H1 (cell line): ENCODE measurements at regions not wholly inside any gene's neighbourhood (a gene's known extent, or its start where the extent isn't known, plus 50 kb on each side); places are given as distances from the start of the nearest gene placed in this dataset.
"Not testable (repeated sequence)": the region's sequence is repeated elsewhere in the genome, so short reads cannot be mapped to it uniquely, and the experiment has no call there.

ENCODE experiments used
- CTCF ChIA-PET: fragments of 300-600 bp; sonication (Branson Sonifier 250); formaldehyde crosslinking; loops from one replicate; lab custom pipeline; 2021; ENCODE audit not compliant: partially characterized antibody; lab: Charles Lee
- POLR2A ChIA-PET: fragments of 300-600 bp; sonication (Branson Sonifier 250); formaldehyde crosslinking; loops from one replicate; lab custom pipeline; 2021; ENCODE audit warnings: inconsistent platforms; ENCODE audit not compliant: partially characterized antibody; lab: Charles Lee
- DNase-seq, 2 experiments: peaks; one replicate each; pipeline versions ENCODE4 v3.0.0 to v3.0.0-alpha.2; 2010 to 2022; ENCODE audit warnings: low spot score in 2 of 2, low read depth in 1 of 2, mixed read lengths in 1 of 2
- FAIRE-seq: peaks from 2 replicates; lab custom pipeline; 2011; peaks lifted over from hg19 to GRCh38; lab: Jason Lieb, UNC
- H2AFZ ChIP-seq: 2 replicates; pipeline ENCODE4 v1.8.1; 2012; ENCODE audit warnings: low read length, inconsistent platforms
- H2AK5ac ChIP-seq: 2 replicates; pipeline ENCODE4 v1.6.1; 2013; ENCODE audit warnings: low read depth, low read length
- H2BK120ac ChIP-seq: replicated peaks from 2 replicates; pipeline ENCODE3; 2013; ENCODE audit warnings: low read depth, low read length, inconsistent platforms
- H2BK12ac ChIP-seq: 2 replicates; pipeline ENCODE4 v1.6.1; 2013; ENCODE audit warnings: low read depth, low read length
- H2BK15ac ChIP-seq: 2 replicates; pipeline ENCODE4 v1.6.1; 2013; ENCODE audit warnings: low read length
- H2BK20ac ChIP-seq: 2 replicates; pipeline ENCODE4 v1.6.1; 2013; ENCODE audit warnings: low read length
- H2BK5ac ChIP-seq: 2 replicates; pipeline ENCODE4 v1.6.1; 2013; ENCODE audit warnings: low read depth, low read length
- H3K14ac ChIP-seq: 2 replicates; pipeline ENCODE4 v1.6.1; 2013; ENCODE audit warnings: inconsistent platforms; ENCODE audit not compliant: insufficient read length
- H3K18ac ChIP-seq: 2 replicates; pipeline ENCODE4 v1.6.1; 2013; ENCODE audit warnings: low read length; ENCODE audit errors: extremely low read depth
- H3K23ac ChIP-seq: 2 replicates; pipeline ENCODE4 v1.6.1; 2013; ENCODE audit warnings: inconsistent platforms; ENCODE audit not compliant: insufficient read length
- H3K23me2 ChIP-seq: 2 replicates; pipeline ENCODE4 v1.6.1; 2013; ENCODE audit warnings: low read depth, low read length
- H3K27ac ChIP-seq: 2 replicates; pipeline ENCODE4 v1.6.1; 2011; ENCODE audit warnings: low read depth, low read length, inconsistent platforms
- H3K27me3 ChIP-seq, 4 experiments: replicated peaks in 1 of 4; 1 replicate in 1 of 4; 2 replicates in 3 of 4; pipeline versions ENCODE4 v1.6.1 to v1.8.1; 2011 to 2013; ENCODE audit warnings: low read length in 3 of 4, mild to moderate bottlenecking in 3 of 4, inconsistent platforms in 2 of 4, mixed read lengths in 2 of 4, moderate library complexity in 1 of 4; ENCODE audit not compliant: control insufficient read depth in 3 of 4, insufficient read depth in 3 of 4; ENCODE audit errors: extremely low read depth in 1 of 4
- H3K36me3 ChIP-seq, 4 experiments: 2 replicates each; pipeline versions ENCODE4 v1.6.1 to v1.8.1; 2011 to 2013; ENCODE audit warnings: mild to moderate bottlenecking in 4 of 4, low read length in 3 of 4, moderate library complexity in 2 of 4, control low read depth in 1 of 4, inconsistent platforms in 1 of 4; ENCODE audit not compliant: insufficient read depth in 4 of 4, control insufficient read depth in 2 of 4
- H3K4ac ChIP-seq: replicated peaks from 2 replicates; pipeline ENCODE3; 2013; ENCODE audit warnings: low read length, low read depth, mixed read lengths, inconsistent platforms; ENCODE audit not compliant: insufficient read length
- H3K4me1 ChIP-seq, 4 experiments: replicated peaks in 1 of 4; 1 replicate in 1 of 4; 2 replicates in 3 of 4; pipeline versions ENCODE4 v1.6.1 to v1.8.1; 2011 to 2013; ENCODE audit warnings: low read length in 3 of 4, inconsistent platforms in 2 of 4, mixed read lengths in 1 of 4; ENCODE audit not compliant: insufficient read depth in 4 of 4, control insufficient read depth in 3 of 4
- H3K4me2 ChIP-seq, 2 experiments: 2 replicates each; pipeline versions ENCODE4 v1.6.1 to v1.8.1; 2011 to 2013; ENCODE audit warnings: low read depth in 2 of 2, low read length in 2 of 2, control low read depth in 1 of 2, inconsistent platforms in 1 of 2, mild to moderate bottlenecking in 1 of 2; ENCODE audit not compliant: insufficient read depth in 1 of 2
- H3K4me3 ChIP-seq, 4 experiments: fragments of 200-600, 300-600 bp in 1 of 4; sonication (generic), shearing (Covaris generic), sonication (Bioruptor Twin) in 1 of 4; 2 replicates each; pipeline versions ENCODE4 v1.5.1 to v1.8.1; 2011 to 2016; ENCODE audit warnings: low read length in 4 of 4, low read depth in 3 of 4, control low read depth in 2 of 4, inconsistent platforms in 2 of 4, mild to moderate bottlenecking in 2 of 4, mixed read lengths in 1 of 4, moderate library complexity in 1 of 4; ENCODE audit not compliant: insufficient read depth in 2 of 4; ENCODE audit errors: extremely low read depth in 1 of 4
- H3K56ac ChIP-seq: replicated peaks from 2 replicates; pipeline ENCODE3; 2013; ENCODE audit warnings: low read depth, mild to moderate bottlenecking, mixed read lengths, low read length, inconsistent platforms; ENCODE audit not compliant: insufficient read length
- H3K79me1 ChIP-seq: 2 replicates; pipeline ENCODE4 v1.6.1; 2013; ENCODE audit warnings: low read depth, low read length, control low read depth
- H3K79me2 ChIP-seq, 2 experiments: 2 replicates each; pipeline versions ENCODE4 v1.6.1 to v1.8.1; 2012 to 2013; ENCODE audit warnings: low read length in 2 of 2, mild to moderate bottlenecking in 2 of 2, inconsistent platforms in 1 of 2; ENCODE audit not compliant: insufficient read depth in 2 of 2, control insufficient read depth in 1 of 2
- H3K9ac ChIP-seq, 4 experiments: replicated peaks in 1 of 4; 1 replicate in 1 of 4; 2 replicates in 3 of 4; pipeline versions ENCODE4 v1.6.1 to v1.8.1; 2011 to 2013; ENCODE audit warnings: low read depth in 3 of 4, low read length in 3 of 4, control low read depth in 2 of 4, mild to moderate bottlenecking in 2 of 4, moderate library complexity in 2 of 4, inconsistent platforms in 1 of 4; ENCODE audit errors: extremely low read depth in 1 of 4
- H3K9me3 ChIP-seq, 2 experiments: 2 replicates each; pipeline versions ENCODE4 v1.6.1 to v1.8.1; 2012 to 2013; ENCODE audit warnings: mild to moderate bottlenecking in 2 of 2, moderate library complexity in 2 of 2, control low read depth in 1 of 2, inconsistent platforms in 1 of 2, low read depth in 1 of 2, low read length in 1 of 2, mixed read lengths in 1 of 2; ENCODE audit not compliant: insufficient read depth in 2 of 2
- H4K20me1 ChIP-seq, 2 experiments: replicated peaks in 1 of 2; 2 replicates each; pipeline versions ENCODE3 to v1.8.1; 2011 to 2013; ENCODE audit warnings: inconsistent platforms in 2 of 2, low read length in 2 of 2, mild to moderate bottlenecking in 1 of 2; ENCODE audit not compliant: insufficient read depth in 2 of 2, control insufficient read depth in 1 of 2
- H4K5ac ChIP-seq: 2 replicates; pipeline ENCODE4 v1.6.1; 2013; ENCODE audit warnings: low read length, low read depth, mixed read lengths, inconsistent platforms; ENCODE audit not compliant: insufficient read length
- H4K8ac ChIP-seq: 2 replicates; pipeline ENCODE4 v1.8.0; 2013; ENCODE audit warnings: mild to moderate bottlenecking, moderate library complexity, low read length, inconsistent platforms; ENCODE audit not compliant: insufficient read depth; ENCODE audit errors: extremely low read depth
- H4K91ac ChIP-seq: replicated peaks from 2 replicates; pipeline ENCODE3; 2013; ENCODE audit warnings: low read length, mixed read lengths, inconsistent platforms; ENCODE audit not compliant: insufficient read length
- WGBS, 2 experiments: shearing (Covaris generic) in 1 of 2; methylation state at CpG; one replicate each; pipeline versions ENCODE4 v1.1.6 to v1.1.7; 2013 to 2015; ENCODE audit warnings: low lambda C conversion rate in 2 of 2, mixed read lengths in 2 of 2, inconsistent platforms in 1 of 2, low coverage in 1 of 2, missing lambda C conversion rate in 1 of 2; ENCODE audit not compliant: insufficient replicate concordance in 2 of 2, insufficient coverage in 1 of 2, insufficient read length in 1 of 2; ENCODE audit errors: extremely low coverage in 1 of 2, missing lambda C conversion rate in 1 of 2; 5-methylcytosine and 5-hydroxymethylcytosine counted together

DNA sequence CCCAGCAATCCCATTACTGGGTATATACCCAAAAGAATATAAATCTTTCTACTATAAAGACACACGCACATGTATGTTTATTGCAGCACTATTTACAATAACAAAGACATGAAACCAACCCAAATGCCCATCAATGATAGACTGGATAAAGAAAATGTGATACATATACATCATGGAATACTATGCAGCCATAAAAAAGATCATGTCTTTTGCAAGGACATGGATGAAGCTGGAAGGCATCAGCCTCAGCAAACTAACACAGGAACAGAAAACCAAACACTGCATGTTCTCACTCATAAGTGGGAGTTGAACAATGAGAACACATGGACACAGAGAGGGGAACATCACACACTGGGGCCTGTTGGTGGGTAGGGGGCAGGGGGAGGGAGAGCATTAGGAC is 169.0 kb upstream of the KLF6 start:
- H3K79me1 ChIP-seq, H3K23ac ChIP-seq, H3K56ac ChIP-seq, H3K4me3 ChIP-seq, H3K18ac ChIP-seq, H3K9ac ChIP-seq, H2BK5ac ChIP-seq, H3K4me1 ChIP-seq, H3K27me3 ChIP-seq, FAIRE-seq, H3K14ac ChIP-seq, DNase-seq, H3K4me2 ChIP-seq, POLR2A ChIA-PET, H2BK15ac ChIP-seq, H3K79me2 ChIP-seq, H4K8ac ChIP-seq, H3K23me2 ChIP-seq, H2BK12ac ChIP-seq, H3K9me3 ChIP-seq, CTCF ChIA-PET, H2AK5ac ChIP-seq, H3K36me3 ChIP-seq, H2BK20ac ChIP-seq, H2AFZ ChIP-seq, H3K27ac ChIP-seq, H4K20me1 ChIP-seq, H2BK120ac ChIP-seq, H4K91ac ChIP-seq, H3K4ac ChIP-seq, H4K5ac ChIP-seq: not testable (repeated sequence)
- 100% methylated on average over 1 of the region's 1 CpG; no CpG with 5 or more reads in 1 of the 2 experiments for WGBS, 2 experiments
